Tibial nerve (tissue), 3 donors: ENCODE measurements at regions not wholly inside any gene's neighbourhood (a gene's known extent, or its start where the extent isn't known, plus 50 kb on each side); places are given as distances from the start of the nearest gene placed in this dataset.

Experiments
- POLR2A ChIP-seq, 2 donors: fragments of 450-650 bp; IDR thresholded peaks; one replicate each; pipeline ENCODE4 v1.6.1; 2017; ENCODE audit warnings: antibody characterized with exemption in 2 of 2, mild to moderate bottlenecking in 2 of 2, moderate library complexity in 2 of 2
- TF ChIP-seq, protein P1 (sequence below), 5 experiments: fragments of 200-600 bp in 3 of 5; fragments of 450-650 bp in 2 of 5; sonication (generic) in 3 of 5; IDR thresholded peaks; one replicate each; pipeline ENCODE4 v1.5.1; 2016 to 2019; ENCODE audit warnings: antibody characterized with exemption in 5 of 5, mild to moderate bottlenecking in 3 of 5, moderate library complexity in 2 of 5

- TF ChIP-seq, protein P1, sequence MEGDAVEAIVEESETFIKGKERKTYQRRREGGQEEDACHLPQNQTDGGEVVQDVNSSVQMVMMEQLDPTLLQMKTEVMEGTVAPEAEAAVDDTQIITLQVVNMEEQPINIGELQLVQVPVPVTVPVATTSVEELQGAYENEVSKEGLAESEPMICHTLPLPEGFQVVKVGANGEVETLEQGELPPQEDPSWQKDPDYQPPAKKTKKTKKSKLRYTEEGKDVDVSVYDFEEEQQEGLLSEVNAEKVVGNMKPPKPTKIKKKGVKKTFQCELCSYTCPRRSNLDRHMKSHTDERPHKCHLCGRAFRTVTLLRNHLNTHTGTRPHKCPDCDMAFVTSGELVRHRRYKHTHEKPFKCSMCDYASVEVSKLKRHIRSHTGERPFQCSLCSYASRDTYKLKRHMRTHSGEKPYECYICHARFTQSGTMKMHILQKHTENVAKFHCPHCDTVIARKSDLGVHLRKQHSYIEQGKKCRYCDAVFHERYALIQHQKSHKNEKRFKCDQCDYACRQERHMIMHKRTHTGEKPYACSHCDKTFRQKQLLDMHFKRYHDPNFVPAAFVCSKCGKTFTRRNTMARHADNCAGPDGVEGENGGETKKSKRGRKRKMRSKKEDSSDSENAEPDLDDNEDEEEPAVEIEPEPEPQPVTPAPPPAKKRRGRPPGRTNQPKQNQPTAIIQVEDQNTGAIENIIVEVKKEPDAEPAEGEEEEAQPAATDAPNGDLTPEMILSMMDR (IDR thresholded peaks at IDR 0.05) = no peak
- TF ChIP-seq POLR2A (IDR thresholded peaks at IDR 0.05) = no peak
Observed at GRCh38 chr1:119316870-119317416, 51.6 kb upstream of the HAO2 start.
